GM19372 (cell line): ENCODE measurements at regions not wholly inside any gene's neighbourhood (a gene's known extent, or its start where the extent isn't known, plus 50 kb on each side); places are given as distances from the start of the nearest gene placed in this dataset.

ENCODE experiments used
- ATAC-seq: cut with Tn5 transposase; IDR thresholded peaks from one replicate; pipeline ENCODE4 v1.9.1; 2021; ENCODE audit warnings: mild to moderate bottlenecking, low read depth, moderate library complexity; ENCODE audit not compliant: unreplicated experiment

- ATAC-seq: no peak
Measured at GRCh38 chr6:98572579-98572978, 261.8 kb upstream of the POU3F2 start.

- no peak for ATAC-seq
Measured at GRCh38 chr6:98574984-98575383, 259.4 kb upstream of the POU3F2 start.

- ATAC-seq: no peak
Measured at GRCh38 chr6:98576791-98577190, 257.6 kb upstream of the POU3F2 start.

GRCh38 chr6:98578016-98578415 lies 256.4 kb upstream of the POU3F2 start:
- no peak for ATAC-seq

- no peak for ATAC-seq
Measured at GRCh38 chr6:98579079-98579478, 255.3 kb upstream of the POU3F2 start.

- ATAC-seq: no peak
Measured at GRCh38 chr6:98579941-98580340, 254.4 kb upstream of the POU3F2 start.

- ATAC-seq: no peak
Measured at GRCh38 chr6:98581705-98582104, 252.7 kb upstream of the POU3F2 start.

- no peak for ATAC-seq
Measured at GRCh38 chr6:98583506-98583905, 250.9 kb upstream of the POU3F2 start.

- no peak for ATAC-seq
Measured at GRCh38 chr6:98586163-98586562, 248.2 kb upstream of the POU3F2 start.

- no peak for ATAC-seq
Measured at GRCh38 chr6:98587555-98587954, 246.8 kb upstream of the POU3F2 start.

- ATAC-seq: no peak
Measured at GRCh38 chr6:98589536-98589935, 244.8 kb upstream of the POU3F2 start.

- no peak for ATAC-seq
Measured at GRCh38 chr6:98590136-98590681, 244.2 kb upstream of the POU3F2 start.

GRCh38 chr6:98590997-98591396 lies 243.4 kb upstream of the POU3F2 start:
- ATAC-seq: no peak

- no peak for ATAC-seq
Measured at GRCh38 chr6:98593676-98594075, 240.7 kb upstream of the POU3F2 start.

- no peak for ATAC-seq
Measured at GRCh38 chr6:98601716-98602115, 232.7 kb upstream of the POU3F2 start.

- no peak for ATAC-seq
Measured at GRCh38 chr6:98605705-98606104, 228.7 kb upstream of the POU3F2 start.

GRCh38 chr6:98627129-98627775 lies 207.1 kb upstream of the POU3F2 start:
- ATAC-seq: no peak

- ATAC-seq: no peak
Measured at GRCh38 chr6:98633886-98634285, 200.5 kb upstream of the POU3F2 start.

GRCh38 chr6:98634569-98634968 lies 199.8 kb upstream of the POU3F2 start:
- no peak for ATAC-seq

- ATAC-seq: no peak
Measured at GRCh38 chr6:98635191-98635590, 199.2 kb upstream of the POU3F2 start.

- ATAC-seq: no peak
Measured at GRCh38 chr6:98636941-98637340, 197.4 kb upstream of the POU3F2 start.

GRCh38 chr6:98639089-98639635 lies 195.2 kb upstream of the POU3F2 start:
- ATAC-seq: no peak
